Mucosa of descending colon (tissue), 3 donors: ENCODE measurements at regions not wholly inside any gene's neighbourhood (a gene's known extent, or its start where the extent isn't known, plus 50 kb on each side); places are given as distances from the start of the nearest gene placed in this dataset.
"Not testable (repeated sequence)": the region's sequence is repeated elsewhere in the genome, so short reads cannot be mapped to it uniquely, and the experiment has no call there.

Experiments used
- ATAC-seq: fragments of 200-7000 bp; cut with Tn5 transposase; one replicate; pipeline ENCODE4 v1.9.1; 2020; ENCODE audit warnings: mild to moderate bottlenecking, moderate library complexity
- DNase-seq, 3 donors: peaks; one replicate each; pipeline ENCODE4 v3.0.0-alpha.2; 2020
- H3K36me3 ChIP-seq: fragments of 200-600 bp; one replicate; pipeline ENCODE4 v1.8.0; 2021; ENCODE audit warnings: low read depth, mild to moderate bottlenecking
- H3K4me1 ChIP-seq: fragments of 200-600 bp; one replicate; pipeline ENCODE4 v1.8.0; 2021; ENCODE audit warnings: low read depth, mild to moderate bottlenecking
- H3K4me3 ChIP-seq: fragments of 200-600 bp; one replicate; pipeline ENCODE4 v1.8.0; 2021; ENCODE audit warnings: mild to moderate bottlenecking
- H3K9me3 ChIP-seq: fragments of 200-600 bp; one replicate; pipeline ENCODE4 v1.8.0; 2021; ENCODE audit warnings: mild to moderate bottlenecking
- intact Hi-C, 2 donors: fragments of 100-400 bp; cut with DNase I in 1 of 2; cut with micrococcal nuclease in 1 of 2; formaldehyde crosslinking; loops; one replicate each; pipeline versions ENCODE4 v1.11.0 to v1.11.1; 2022; cut with DNase I, micrococcal nuclease
- TF ChIP-seq, protein P1 (sequence below): fragments of 200-600 bp; IDR thresholded peaks from one replicate; pipeline ENCODE4 v1.8.0; 2022; ENCODE audit warnings: antibody characterized with exemption, mild to moderate bottlenecking
- donor health status: DM: no; HTN: no; CAD: no; lungs with moderate emphysema.
- donor health status: DM: no; HTN: no; CAD: no.
- donor health status: DM: no; HTN: yes; CAD: no.

DNA sequence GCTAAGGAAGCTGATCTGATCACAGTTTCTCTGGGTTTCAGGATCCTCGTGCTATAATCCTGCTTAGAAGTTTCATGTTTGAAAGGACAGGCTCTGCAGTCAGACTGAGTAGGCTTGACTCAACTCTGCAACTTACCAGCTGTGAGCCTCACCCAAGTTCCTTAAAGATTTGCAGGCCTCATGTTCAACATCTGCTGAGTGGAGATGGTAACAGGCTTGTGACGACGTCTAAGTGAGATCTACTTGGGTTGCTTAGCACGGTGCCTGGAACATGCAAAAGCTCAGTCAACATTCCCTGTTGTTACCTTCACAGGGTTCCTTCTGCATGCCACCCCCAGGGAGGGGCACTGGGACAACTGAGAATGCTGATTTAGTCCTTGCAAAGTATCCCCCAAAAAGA lies 164.2 kb downstream of the C1D start:
- H3K9me3 ChIP-seq, result no peaks in the 10 kb centered on the region
- intact Hi-C loops, result no loop called here
- no peaks in the 10 kb centered on the region for H3K4me1 ChIP-seq
- no peak overlapping the region for H3K4me3 ChIP-seq
- ATAC-seq, result no peak
- H3K36me3 ChIP-seq, result no peaks in the 10 kb centered on the region
- TF ChIP-seq, protein P1, sequence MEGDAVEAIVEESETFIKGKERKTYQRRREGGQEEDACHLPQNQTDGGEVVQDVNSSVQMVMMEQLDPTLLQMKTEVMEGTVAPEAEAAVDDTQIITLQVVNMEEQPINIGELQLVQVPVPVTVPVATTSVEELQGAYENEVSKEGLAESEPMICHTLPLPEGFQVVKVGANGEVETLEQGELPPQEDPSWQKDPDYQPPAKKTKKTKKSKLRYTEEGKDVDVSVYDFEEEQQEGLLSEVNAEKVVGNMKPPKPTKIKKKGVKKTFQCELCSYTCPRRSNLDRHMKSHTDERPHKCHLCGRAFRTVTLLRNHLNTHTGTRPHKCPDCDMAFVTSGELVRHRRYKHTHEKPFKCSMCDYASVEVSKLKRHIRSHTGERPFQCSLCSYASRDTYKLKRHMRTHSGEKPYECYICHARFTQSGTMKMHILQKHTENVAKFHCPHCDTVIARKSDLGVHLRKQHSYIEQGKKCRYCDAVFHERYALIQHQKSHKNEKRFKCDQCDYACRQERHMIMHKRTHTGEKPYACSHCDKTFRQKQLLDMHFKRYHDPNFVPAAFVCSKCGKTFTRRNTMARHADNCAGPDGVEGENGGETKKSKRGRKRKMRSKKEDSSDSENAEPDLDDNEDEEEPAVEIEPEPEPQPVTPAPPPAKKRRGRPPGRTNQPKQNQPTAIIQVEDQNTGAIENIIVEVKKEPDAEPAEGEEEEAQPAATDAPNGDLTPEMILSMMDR, result no peak
- no peak for DNase-seq

DNA sequence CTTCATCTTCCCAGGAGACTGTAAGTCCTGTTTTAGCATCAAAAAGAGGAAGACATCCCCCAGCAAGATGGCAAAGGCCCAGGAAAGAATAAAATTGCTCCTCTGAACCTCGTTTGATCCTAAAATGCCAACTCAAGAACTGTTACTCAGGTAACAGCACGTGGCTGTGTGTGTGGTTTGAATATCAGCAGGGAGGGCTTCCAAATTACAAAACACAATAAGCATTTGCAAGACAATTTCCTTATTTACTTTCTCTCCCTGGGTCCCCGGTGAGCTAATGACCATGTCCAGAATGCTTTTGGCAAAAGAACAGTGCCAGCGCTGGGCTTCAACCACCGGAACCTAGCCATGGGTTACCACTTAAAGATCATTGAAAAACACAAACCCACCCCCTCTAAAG lies 163.6 kb downstream of the C1D start:
- ATAC-seq (no peak), DNase-seq (no peak)
- no peaks in the 10 kb centered on the region for H3K4me1 ChIP-seq
- H3K9me3 ChIP-seq, result no peaks in the 10 kb centered on the region
- H3K36me3 ChIP-seq, result no peaks in the 10 kb centered on the region
- intact Hi-C loops, result no loop called here
- no peak overlapping the region for H3K4me3 ChIP-seq
- TF ChIP-seq, protein P1, result no peak

DNA sequence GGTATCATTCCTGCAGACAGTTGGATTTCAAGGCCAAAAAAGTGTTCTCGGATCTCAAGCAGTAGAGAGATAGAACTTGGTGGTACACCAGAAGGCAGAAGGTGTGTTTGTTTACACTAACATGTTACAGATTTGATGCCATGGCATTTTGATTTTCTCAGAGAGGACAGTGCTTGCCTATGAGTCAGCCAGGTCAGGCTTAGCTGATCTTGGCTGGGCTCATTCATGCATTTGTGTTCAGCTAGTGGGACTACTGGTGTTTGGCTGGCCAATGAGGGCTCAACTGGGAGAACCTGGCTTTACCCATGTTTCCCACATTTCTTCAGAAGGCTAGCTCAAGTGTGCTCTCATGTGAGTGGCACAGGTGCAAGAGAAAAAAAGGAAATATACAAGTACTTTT lies 162.0 kb downstream of the C1D start:
- no peak for ATAC-seq
- TF ChIP-seq, protein P1, result no peak

DNA sequence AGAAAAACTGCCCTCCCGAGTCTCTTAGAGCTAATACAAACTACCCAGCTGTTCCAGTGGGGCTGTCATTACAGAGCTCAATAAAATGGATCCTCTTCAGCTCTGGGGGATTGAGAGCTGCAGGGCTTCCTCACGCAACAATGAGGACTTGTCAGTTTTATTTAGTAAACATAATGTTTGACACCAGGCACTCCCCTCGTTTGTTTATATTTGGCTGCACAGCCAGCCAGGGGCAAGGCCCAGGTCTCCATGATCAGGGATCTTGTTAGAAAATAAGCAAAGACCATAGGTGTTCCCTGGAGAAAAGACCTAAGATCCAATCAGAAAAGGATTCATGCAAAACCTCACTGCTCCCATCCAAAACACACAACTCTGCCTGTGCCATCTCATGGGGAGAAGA lies 158.2 kb downstream of the C1D start:
- no peak for DNase-seq
- intact Hi-C loops, result no loop called here
- Histone ChIP-seq H3K4me1 (no peaks in the 10 kb centered on the region), H3K4me3 (no peak overlapping the region), H3K9me3 (no peaks in the 10 kb centered on the region), H3K36me3 (no peaks in the 10 kb centered on the region)
- TF ChIP-seq, protein P1, result no peak
- ATAC-seq, result no peak

More for the DNA sequence above, 162.0 kb downstream of the C1D start:
- H3K4me3 ChIP-seq, result no peak overlapping the region
- no peak for DNase-seq
- H3K36me3 ChIP-seq, result no peaks in the 10 kb centered on the region
- no peaks in the 10 kb centered on the region for H3K4me1 ChIP-seq
- no peaks in the 10 kb centered on the region for H3K9me3 ChIP-seq
- intact Hi-C loops, result no loop called here

DNA sequence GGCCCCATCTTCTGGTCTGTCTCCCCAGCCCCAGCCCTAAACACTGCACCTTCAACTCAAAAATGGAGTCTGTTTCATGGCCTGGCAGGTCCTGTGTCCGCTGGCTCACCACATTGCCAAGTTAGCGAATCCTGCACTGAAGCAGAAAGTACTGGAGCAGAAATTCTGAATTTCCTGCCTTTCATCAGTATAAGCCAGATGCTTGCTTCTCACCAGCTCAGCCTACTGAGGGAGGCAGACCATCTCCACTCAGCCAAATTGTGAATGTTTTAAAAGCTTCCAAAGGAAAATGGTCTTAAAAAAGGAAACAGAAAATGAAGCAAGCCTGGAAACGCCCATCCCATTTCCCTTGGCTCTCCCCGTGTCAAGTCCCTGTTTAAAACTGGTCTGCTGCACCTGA lies 157.8 kb downstream of the C1D start:
- intact Hi-C loops, result no loop called here
- no peak for DNase-seq
- Histone ChIP-seq H3K4me1 (no peaks in the 10 kb centered on the region), H3K9me3 (no peaks in the 10 kb centered on the region), H3K4me3 (no peak overlapping the region), H3K36me3 (no peaks in the 10 kb centered on the region)
- TF ChIP-seq, protein P1, result no peak
- ATAC-seq, result no peak

DNA sequence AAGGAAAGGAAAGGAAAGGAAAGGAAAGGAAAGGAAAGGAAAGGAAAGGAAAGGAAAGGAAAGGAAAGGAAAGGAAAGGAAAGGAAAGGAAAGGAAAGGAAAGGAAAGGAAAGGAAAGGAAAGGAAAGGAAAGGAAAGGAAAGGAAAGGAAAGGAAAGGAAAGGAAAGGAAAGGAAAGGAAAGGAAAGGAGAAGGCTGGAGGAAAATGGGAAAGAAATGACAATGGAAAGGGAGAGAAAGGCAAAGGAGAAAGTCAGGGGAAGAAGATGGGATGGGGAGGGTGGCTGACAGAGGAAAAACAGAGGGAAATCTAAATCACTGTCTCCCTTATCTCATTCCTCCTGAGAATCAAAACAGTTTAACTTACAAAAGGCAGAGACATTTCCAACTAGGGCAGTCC lies 156.3 kb downstream of the C1D start:
- H3K4me3 ChIP-seq, H3K36me3 ChIP-seq, H3K9me3 ChIP-seq, DNase-seq, intact Hi-C loops, ATAC-seq, H3K4me1 ChIP-seq: not testable (repeated sequence)
